ENCODE measurements at regions not wholly inside any gene's neighbourhood (a gene's known extent, or its start where the extent isn't known, plus 50 kb on each side); places are given as distances from the start of the nearest gene placed in this dataset.

- Mint-ChIP-seq H3K36me3 (ENCODE audit: low read depth) (no peaks in the 10 kb centered on the region), H3K4me3 (no peak overlapping the region), H3K27me3 (ENCODE audit: insufficient read depth) (no peaks in the 10 kb centered on the region), H3K9me3 (peaks cover 8% of the 10 kb centered on the region), H3K27ac (no peak overlapping the region), H3K4me1 (no peaks in the 10 kb centered on the region)
- Histone ChIP-seq H3K4me1 (ENCODE audit: control insufficient read depth, insufficient read depth, low read length) (no peaks in the 10 kb centered on the region), H3K36me3 (ENCODE audit: control insufficient read depth, insufficient read depth, low read length) (no peaks in the 10 kb centered on the region), H3K4me3 (ENCODE audit: low read length) (no peak overlapping the region), H3K9ac (ENCODE audit: extremely low read depth, low read length, poor library complexity, severe bottlenecking) (no peak overlapping the region), H3K9me3 (ENCODE audit: control insufficient read depth, low read length) (peaks cover 10% of the 10 kb centered on the region), H3K27ac (ENCODE audit: low read depth, low read length) (no peak overlapping the region), H3K27me3 (ENCODE audit: control insufficient read depth, insufficient read depth, low read length, poor library complexity, severe bottlenecking) (no peaks in the 10 kb centered on the region)
- no peak for DNase-seq
- TF ChIP-seq CTCF (conservative IDR thresholded peaks at IDR 0.05): no peak
Measured at GRCh38 chr6:9984607-9985006, 430.3 kb downstream of the TFAP2A start.

- H3K27me3 ChIP-seq (ENCODE audit: control insufficient read depth, insufficient read depth, low read length, poor library complexity, severe bottlenecking): no peaks in the 10 kb centered on the region
- no peak for TF ChIP-seq CTCF (conservative IDR thresholded peaks at IDR 0.05)
- 85 to 87% methylated on average over 2 of the region's 2 CpGs for whole genome bisulfite sequencing, 2 experiments (ENCODE audit: insufficient coverage in 1 of 2, insufficient read length in 1 of 2)
- peaks cover 10% of the 10 kb centered on the region for H3K9me3 ChIP-seq (ENCODE audit: control insufficient read depth, low read length)
- H3K4me3 ChIP-seq (ENCODE audit: low read length): no peak overlapping the region
- Mint-ChIP-seq H3K4me3 (no peak overlapping the region), H3K27ac (no peak overlapping the region), H3K9me3 (peaks cover 8% of the 10 kb centered on the region), H3K4me1 (no peaks in the 10 kb centered on the region), H3K27me3 (ENCODE audit: insufficient read depth) (no peaks in the 10 kb centered on the region), H3K36me3 (ENCODE audit: low read depth) (no peaks in the 10 kb centered on the region)
- no peak overlapping the region for H3K27ac ChIP-seq (ENCODE audit: low read depth, low read length)
- no peak overlapping the region for H3K9ac ChIP-seq (ENCODE audit: extremely low read depth, low read length, poor library complexity, severe bottlenecking)
- no peak for DNase-seq
- H3K36me3 ChIP-seq (ENCODE audit: control insufficient read depth, insufficient read depth, low read length): no peaks in the 10 kb centered on the region
- H3K4me1 ChIP-seq (ENCODE audit: control insufficient read depth, insufficient read depth, low read length): no peaks in the 10 kb centered on the region
Measured at GRCh38 chr6:9983168-9983567, 431.7 kb downstream of the TFAP2A start.

GRCh38 chr6:9982215-9982614 is 432.7 kb downstream of the TFAP2A start:
- peaks cover 3% of the 10 kb centered on the region for H3K4me1 Mint-ChIP-seq
- H3K36me3 ChIP-seq (ENCODE audit: control insufficient read depth, insufficient read depth, low read length): no peaks in the 10 kb centered on the region
- no peak overlapping the region for H3K4me3 Mint-ChIP-seq
- no peaks in the 10 kb centered on the region for H3K27me3 Mint-ChIP-seq (ENCODE audit: insufficient read depth)
- H3K9me3 Mint-ChIP-seq: peaks cover 8% of the 10 kb centered on the region
- no peak overlapping the region for H3K9ac ChIP-seq (ENCODE audit: extremely low read depth, low read length, poor library complexity, severe bottlenecking)
- WGBS, 2 experiments (ENCODE audit: insufficient coverage in 1 of 2, insufficient read length in 1 of 2): 83 to 100% methylated on average over 2 to 5 of the region's 5 CpGs
- no peaks in the 10 kb centered on the region for H3K36me3 Mint-ChIP-seq (ENCODE audit: low read depth)
- no peak for DNase-seq
- H3K27me3 ChIP-seq (ENCODE audit: control insufficient read depth, insufficient read depth, low read length, poor library complexity, severe bottlenecking): no peaks in the 10 kb centered on the region
- no peak overlapping the region for H3K27ac ChIP-seq (ENCODE audit: low read depth, low read length)
- no peaks in the 10 kb centered on the region for H3K4me1 ChIP-seq (ENCODE audit: control insufficient read depth, insufficient read depth, low read length)
- no peak overlapping the region for H3K27ac Mint-ChIP-seq
- no peak overlapping the region for H3K4me3 ChIP-seq (ENCODE audit: low read length)
- no peak for TF ChIP-seq CTCF (conservative IDR thresholded peaks at IDR 0.05)
- peaks cover 10% of the 10 kb centered on the region for H3K9me3 ChIP-seq (ENCODE audit: control insufficient read depth, low read length)

Data from endodermal cell (in vitro differentiated cells).